ENCODE measurements at regions not wholly inside any gene's neighbourhood (a gene's known extent, or its start where the extent isn't known, plus 50 kb on each side); places are given as distances from the start of the nearest gene placed in this dataset.

DNA sequence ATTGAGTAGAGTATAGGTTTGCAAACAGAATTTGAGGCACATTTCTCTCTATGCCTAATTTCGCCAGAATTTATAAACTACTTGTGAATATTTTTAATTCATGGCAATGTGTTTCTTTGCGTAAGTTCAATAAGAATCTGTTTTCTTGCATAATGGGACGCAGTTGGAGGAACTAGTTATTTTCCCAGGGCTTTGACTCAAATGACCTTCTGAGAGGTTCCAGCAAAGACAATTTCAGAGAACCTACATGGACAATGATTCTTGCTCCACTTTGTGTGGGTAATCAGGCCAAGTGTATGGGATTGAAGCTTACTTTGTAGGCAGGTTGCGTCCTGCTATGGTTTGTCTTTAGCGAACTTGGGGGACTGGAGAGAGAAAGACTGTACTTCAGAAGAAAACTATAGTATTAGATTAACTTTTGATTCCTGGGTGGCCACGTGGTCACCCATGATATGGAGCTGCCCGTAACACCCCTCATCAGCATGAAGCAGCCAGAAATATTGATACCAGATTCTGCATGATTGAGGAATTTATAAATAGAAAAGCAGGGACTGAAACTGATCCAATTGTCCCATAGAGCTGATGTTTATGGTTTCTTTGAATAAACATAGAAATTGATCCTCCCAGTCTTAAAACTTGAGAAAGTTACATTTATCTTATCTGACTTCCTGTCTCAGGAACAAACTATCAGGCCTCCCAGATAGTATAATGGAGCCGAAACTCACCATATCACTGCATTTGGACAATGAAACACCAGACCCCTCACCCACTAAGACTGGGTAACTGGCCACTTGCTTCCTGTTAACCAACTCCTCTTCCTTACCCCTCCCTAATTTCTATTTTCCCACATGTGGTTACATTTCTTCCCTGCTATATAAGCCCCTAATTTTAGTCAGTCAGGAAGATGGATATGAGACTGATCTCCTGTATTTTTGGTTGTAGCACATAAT is 815.3 kb upstream of the HS6ST1 start:
- H4K20me1 ChIP-seq (ENCODE audit: insufficient read depth, poor library complexity, severe bottlenecking) = no peaks in the 10 kb centered on the region
- no peaks in the 10 kb centered on the region for H3K9me2 ChIP-seq (replicated peaks; ENCODE audit: insufficient read depth)
- no peaks in the 10 kb centered on the region for H3K27me3 ChIP-seq
- H3K27ac ChIP-seq = no peak overlapping the region
- no peak for DNase-seq (ENCODE audit: low spot score)
- H3K4me2 ChIP-seq = no peak overlapping the region
- no peak overlapping the region for H2AFZ ChIP-seq
- no peaks in the 10 kb centered on the region for H3K79me2 ChIP-seq
- H3K9me3 ChIP-seq (ENCODE audit: low read depth) = no peaks in the 10 kb centered on the region
- 66% methylated on average over 8 of the region's 8 CpGs for WGBS (ENCODE audit: low lambda C conversion rate, missing lambda C conversion rate)
- H3K4me1 ChIP-seq (ENCODE audit: insufficient read depth) = peaks cover 5% of the 10 kb centered on the region
- H3K4me3 ChIP-seq = no peak overlapping the region
- no peak for TF ChIP-seq EZH2 (IDR thresholded peaks at IDR 0.05; ENCODE audit: borderline replicate concordance)
- no peak for TF ChIP-seq EZH2phosphoT487 (IDR thresholded peaks at IDR 0.05; ENCODE audit: low read depth, severe bottlenecking, unreplicated experiment)
- TF ChIP-seq, protein P1, sequence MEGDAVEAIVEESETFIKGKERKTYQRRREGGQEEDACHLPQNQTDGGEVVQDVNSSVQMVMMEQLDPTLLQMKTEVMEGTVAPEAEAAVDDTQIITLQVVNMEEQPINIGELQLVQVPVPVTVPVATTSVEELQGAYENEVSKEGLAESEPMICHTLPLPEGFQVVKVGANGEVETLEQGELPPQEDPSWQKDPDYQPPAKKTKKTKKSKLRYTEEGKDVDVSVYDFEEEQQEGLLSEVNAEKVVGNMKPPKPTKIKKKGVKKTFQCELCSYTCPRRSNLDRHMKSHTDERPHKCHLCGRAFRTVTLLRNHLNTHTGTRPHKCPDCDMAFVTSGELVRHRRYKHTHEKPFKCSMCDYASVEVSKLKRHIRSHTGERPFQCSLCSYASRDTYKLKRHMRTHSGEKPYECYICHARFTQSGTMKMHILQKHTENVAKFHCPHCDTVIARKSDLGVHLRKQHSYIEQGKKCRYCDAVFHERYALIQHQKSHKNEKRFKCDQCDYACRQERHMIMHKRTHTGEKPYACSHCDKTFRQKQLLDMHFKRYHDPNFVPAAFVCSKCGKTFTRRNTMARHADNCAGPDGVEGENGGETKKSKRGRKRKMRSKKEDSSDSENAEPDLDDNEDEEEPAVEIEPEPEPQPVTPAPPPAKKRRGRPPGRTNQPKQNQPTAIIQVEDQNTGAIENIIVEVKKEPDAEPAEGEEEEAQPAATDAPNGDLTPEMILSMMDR (IDR thresholded peaks at IDR 0.05; ENCODE audit: poor library complexity) = no peak
- H3K36me3 ChIP-seq (replicated peaks; ENCODE audit: insufficient read depth, low read depth) = no peaks in the 10 kb centered on the region

DNA sequence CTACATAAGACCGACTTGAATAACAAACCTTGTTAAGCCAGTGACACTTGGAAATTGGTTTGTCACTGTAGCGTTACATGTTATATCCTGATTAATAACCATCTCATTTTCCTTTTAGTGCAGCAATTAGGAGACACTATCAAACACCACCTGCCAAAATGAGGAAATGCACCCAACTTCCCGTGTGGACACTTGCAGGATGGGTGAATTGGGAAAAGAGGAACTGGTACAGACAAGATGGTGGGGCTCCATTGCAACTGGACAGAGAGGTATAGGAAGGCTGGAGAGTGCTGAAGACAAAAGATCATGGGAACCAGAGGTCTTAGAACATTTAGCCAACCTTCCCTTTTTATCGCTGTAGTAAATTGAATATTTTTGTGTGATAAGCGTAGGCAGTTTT is 816.3 kb upstream of the HS6ST1 start:
- Histone ChIP-seq H2AFZ (no peak overlapping the region), H3K9me2 (replicated peaks; ENCODE audit: insufficient read depth) (no peaks in the 10 kb centered on the region), H3K4me3 (no peak overlapping the region), H3K36me3 (replicated peaks; ENCODE audit: insufficient read depth, low read depth) (no peaks in the 10 kb centered on the region), H3K27me3 (no peaks in the 10 kb centered on the region), H3K4me2 (no peak overlapping the region), H4K20me1 (ENCODE audit: insufficient read depth, poor library complexity, severe bottlenecking) (no peaks in the 10 kb centered on the region), H3K9me3 (ENCODE audit: low read depth) (no peaks in the 10 kb centered on the region), H3K4me1 (ENCODE audit: insufficient read depth) (peaks cover 5% of the 10 kb centered on the region), H3K27ac (no peak overlapping the region), H3K79me2 (no peaks in the 10 kb centered on the region)
- 95% methylated on average over 5 of the region's 5 CpGs for WGBS (ENCODE audit: low lambda C conversion rate, missing lambda C conversion rate)
- TF ChIP-seq EZH2 (IDR thresholded peaks at IDR 0.05; ENCODE audit: borderline replicate concordance) = no peak
- no peak for TF ChIP-seq EZH2phosphoT487 (IDR thresholded peaks at IDR 0.05; ENCODE audit: low read depth, severe bottlenecking, unreplicated experiment)
- TF ChIP-seq, protein P1 (IDR thresholded peaks at IDR 0.05; ENCODE audit: poor library complexity) = no peak
- DNase-seq (ENCODE audit: low spot score) = no peak

DNA sequence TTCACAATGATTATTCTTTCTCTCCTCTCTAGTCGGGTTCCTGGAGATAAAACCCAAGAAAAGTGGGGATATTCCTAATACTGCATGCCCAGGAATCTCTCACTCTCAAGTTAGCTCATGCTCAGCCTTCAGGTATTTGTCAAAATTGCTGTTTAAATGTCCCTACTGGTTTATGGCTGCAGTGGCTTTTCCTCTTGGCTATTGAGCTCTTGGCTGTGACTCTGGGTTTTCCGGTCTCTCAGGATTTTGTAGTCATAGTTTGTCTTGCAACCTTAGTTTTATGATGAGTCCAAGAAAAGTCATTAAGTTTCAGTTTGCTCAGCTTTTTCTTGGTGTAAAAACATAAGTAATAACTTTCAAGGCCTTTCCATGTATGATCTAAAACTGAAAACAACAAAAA is 820.7 kb upstream of the HS6ST1 start:
- DNase-seq (ENCODE audit: low spot score) = no peak
- Histone ChIP-seq H3K4me1 (ENCODE audit: insufficient read depth) (peaks cover 2% of the 10 kb centered on the region), H3K27me3 (no peaks in the 10 kb centered on the region), H3K4me2 (no peak overlapping the region), H3K36me3 (replicated peaks; ENCODE audit: insufficient read depth, low read depth) (no peaks in the 10 kb centered on the region), H3K4me3 (no peak overlapping the region), H4K20me1 (ENCODE audit: insufficient read depth, poor library complexity, severe bottlenecking) (no peaks in the 10 kb centered on the region), H3K9me3 (ENCODE audit: low read depth) (no peaks in the 10 kb centered on the region), H3K79me2 (no peaks in the 10 kb centered on the region), H3K27ac (no peak overlapping the region), H2AFZ (no peak overlapping the region), H3K9me2 (replicated peaks; ENCODE audit: insufficient read depth) (no peaks in the 10 kb centered on the region)
- TF ChIP-seq EZH2 (IDR thresholded peaks at IDR 0.05; ENCODE audit: borderline replicate concordance) = no peak
- TF ChIP-seq, protein P1 (IDR thresholded peaks at IDR 0.05; ENCODE audit: poor library complexity) = no peak
- no peak for TF ChIP-seq EZH2phosphoT487 (IDR thresholded peaks at IDR 0.05; ENCODE audit: low read depth, severe bottlenecking, unreplicated experiment)
- WGBS (ENCODE audit: low lambda C conversion rate, missing lambda C conversion rate) = 89% methylated on average over 2 of the region's 2 CpGs
